HG03025 (cell line): ENCODE measurements at regions not wholly inside any gene's neighbourhood (a gene's known extent, or its start where the extent isn't known, plus 50 kb on each side); places are given as distances from the start of the nearest gene placed in this dataset.
"Not testable (repeated sequence)": the region's sequence is repeated elsewhere in the genome, so short reads cannot be mapped to it uniquely, and the experiment has no call there.

Source experiments
- ATAC-seq: cut with Tn5 transposase; IDR thresholded peaks from one replicate; pipeline ENCODE4 v1.9.1; 2021; ENCODE audit warnings: mild to moderate bottlenecking, moderate library complexity; ENCODE audit not compliant: unreplicated experiment, low FRiP score

DNA sequence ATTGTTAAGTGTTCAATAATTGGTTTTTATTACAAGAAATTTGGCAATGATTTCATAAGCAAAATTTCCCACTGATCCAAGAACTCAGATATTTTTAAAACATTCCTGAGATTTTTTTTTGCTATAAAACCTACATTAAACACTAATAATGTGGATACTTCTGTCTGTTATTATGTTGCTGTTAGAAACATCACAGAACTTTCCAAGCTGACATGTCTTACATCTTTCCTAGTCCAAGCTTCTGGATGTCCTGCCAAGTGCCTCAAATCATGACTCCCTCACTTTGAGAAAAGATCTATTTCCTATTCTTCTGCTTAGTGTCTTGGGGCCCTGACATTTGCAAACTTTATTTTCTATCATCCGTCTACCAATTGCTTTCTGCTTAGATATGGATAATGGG lies 110.8 kb downstream of the RFPL4B start:
- no peak for ATAC-seq

GRCh38 chr6:112459758-112460304 lies 112.7 kb downstream of the RFPL4B start:
- no peak for ATAC-seq

DNA sequence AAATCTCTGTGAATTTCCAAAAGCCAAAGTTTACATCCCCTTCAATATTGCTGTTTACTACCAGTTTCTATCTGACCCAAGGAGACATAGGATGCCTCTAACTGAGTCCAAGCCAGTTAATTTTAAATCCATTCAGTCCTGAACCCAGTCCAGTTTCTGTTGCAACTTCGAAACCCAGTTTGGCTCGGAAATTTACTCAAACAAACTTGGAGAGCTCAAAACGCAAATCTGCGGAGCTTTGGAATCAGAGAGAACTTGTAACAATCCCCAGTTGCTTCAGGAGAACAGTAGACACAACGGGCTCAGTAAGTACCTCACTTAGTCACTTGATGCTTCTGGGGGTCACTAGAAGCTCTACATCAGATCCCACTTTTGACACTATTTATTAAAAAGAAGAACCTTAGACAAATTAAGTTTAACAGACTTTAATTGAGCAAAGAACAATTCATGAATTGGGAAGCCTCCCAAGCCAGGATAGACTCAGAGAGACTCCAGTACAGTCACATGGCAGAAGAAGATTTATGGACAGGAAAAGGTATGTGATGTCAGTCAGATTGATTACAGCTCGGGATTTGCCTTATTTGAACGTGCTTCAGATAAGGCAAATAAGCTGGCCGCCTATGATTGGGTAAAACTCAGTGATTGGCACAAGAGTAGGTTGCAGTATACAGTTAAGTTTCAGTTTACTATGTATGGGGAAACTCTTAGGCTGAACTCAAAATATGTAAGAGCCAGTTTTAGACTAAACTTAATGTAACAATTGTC lies 118.0 kb downstream of the RFPL4B start:
- ATAC-seq: no peak

DNA sequence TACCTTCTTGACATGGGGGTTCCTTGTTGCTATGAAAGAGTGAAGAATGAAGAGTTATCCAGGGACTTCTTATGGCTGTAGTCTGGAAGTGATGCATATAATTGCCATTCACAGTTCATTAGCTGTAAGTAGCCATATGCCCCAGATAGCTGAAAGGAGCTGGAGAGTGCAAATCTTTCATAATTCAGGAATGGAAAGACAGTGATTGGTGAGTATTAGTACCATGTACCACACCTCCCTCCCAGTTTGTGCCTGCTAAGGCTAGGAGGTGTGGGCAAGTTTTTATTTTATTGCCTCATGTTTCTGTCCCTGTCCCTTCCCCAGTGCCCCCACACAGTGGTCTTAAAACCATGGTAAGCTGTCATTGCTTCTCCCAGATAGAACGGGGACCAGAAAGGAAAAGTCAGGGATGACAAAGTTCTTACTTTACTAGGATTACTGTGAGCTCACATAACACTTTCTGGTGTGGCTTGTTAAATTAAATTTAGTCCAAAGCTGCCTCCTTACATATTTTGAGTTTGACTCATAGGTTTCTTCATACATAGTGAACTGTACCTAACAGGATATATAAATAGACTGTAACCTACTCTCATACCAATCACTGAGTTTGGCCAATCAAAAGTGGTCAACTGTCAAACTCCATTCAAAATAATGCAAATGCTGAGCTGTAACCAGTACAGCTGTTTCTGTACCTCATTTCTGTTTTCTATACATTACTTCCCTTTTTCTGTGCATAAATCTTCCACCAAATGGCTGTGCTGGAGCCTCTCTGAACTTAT lies 119.4 kb downstream of the RFPL4B start:
- peak; percentile 93 for ATAC-seq

DNA sequence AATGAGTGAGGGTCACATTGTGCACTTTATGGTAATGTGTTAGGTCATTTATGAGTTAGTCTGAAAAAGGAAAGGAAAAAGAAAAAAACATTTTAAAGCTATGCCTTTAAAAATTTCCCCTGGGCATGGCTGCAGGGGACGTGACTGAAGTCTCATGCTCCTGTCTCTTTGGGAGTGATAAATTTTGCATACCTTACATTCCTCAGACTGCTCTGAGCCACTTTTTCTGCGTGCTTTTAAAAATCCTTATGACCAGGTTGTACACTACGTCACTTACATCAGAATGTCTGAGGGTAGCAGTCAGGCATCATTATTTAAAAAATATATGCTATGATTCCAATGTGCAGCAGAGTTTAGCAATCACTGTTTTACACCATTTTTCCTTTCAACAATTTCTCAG lies 121.2 kb downstream of the RFPL4B start:
- ATAC-seq: no peak

DNA sequence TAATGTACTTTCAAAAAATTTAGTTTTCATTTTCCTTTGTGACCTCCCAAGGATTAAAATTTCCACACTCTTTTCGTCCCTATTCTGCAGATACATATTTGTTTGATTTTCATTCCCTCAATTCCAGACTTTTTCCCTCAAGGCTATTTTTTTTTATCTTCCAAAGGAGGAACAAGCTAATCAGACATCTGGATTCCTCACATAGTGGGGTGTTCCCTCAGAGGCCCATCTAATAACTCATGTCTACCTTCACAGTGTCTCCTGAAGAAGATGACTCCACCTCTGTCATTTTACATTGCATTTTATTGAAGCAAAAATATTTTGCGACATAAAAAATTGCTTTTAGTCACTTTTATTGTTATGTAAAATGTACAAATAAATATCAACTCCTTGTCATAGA lies 122.2 kb downstream of the RFPL4B start:
- no peak for ATAC-seq

GRCh38 chr6:112470376-112470775 lies 123.2 kb downstream of the RFPL4B start:
- ATAC-seq: no peak

GRCh38 chr6:112470950-112471349 lies 123.8 kb downstream of the RFPL4B start:
- ATAC-seq: no peak

DNA sequence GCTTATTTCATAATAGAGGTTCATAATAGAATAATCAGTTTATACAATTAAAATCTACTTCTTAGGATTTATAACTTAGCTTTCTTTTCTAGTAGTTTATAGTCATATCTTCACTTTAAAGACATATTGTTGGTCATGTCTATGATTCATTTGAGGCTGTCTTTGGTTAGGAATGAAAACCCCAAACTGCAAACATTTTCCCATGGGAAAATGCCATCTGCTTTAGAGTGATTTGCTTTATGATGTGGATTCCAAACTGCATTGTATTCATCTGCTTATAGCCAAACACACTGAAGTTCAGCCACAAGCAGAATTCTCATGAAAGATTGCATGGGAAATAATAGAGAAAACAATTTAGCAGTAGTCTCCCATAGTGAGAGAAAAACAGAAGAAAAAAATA lies 128.0 kb downstream of the RFPL4B start:
- ATAC-seq: no peak

DNA sequence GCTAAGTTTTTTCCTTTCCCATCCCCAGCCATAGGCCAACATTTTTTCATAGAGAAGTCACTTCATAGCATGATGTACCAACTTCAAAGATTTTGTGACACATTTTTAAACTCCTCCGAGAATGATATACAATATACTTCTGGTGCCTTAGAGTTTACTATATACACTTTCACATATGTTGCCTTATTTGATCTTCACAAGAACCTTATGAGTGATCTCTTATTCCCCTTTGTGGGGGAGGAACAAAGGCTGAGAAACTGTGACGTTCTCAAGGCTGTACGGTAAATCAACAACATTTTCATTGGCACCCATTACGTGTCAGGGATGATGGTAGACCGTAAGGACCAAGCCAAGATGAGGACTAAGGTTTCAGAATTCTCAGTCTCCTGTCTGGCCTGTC lies 130.0 kb downstream of the RFPL4B start:
- ATAC-seq: no peak

DNA sequence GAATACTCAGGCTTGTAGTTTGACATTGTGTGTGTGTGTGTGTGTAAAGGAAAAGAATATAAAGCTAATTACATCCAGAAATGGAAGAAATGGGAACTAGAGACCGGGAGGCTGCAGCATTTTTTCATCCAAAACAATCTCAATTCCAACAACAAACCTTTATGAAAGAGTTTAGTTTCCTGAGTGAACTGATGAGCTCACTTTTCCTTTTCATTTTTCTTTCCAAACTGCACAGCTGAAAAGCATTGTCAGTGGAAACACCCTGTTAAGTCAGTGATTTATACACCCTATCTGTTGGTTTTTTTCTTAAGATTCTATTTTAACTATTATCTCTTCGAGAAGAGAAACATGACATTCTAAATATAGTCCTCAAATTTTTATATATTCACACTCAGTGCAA lies 130.9 kb downstream of the RFPL4B start:
- ATAC-seq: no peak

DNA sequence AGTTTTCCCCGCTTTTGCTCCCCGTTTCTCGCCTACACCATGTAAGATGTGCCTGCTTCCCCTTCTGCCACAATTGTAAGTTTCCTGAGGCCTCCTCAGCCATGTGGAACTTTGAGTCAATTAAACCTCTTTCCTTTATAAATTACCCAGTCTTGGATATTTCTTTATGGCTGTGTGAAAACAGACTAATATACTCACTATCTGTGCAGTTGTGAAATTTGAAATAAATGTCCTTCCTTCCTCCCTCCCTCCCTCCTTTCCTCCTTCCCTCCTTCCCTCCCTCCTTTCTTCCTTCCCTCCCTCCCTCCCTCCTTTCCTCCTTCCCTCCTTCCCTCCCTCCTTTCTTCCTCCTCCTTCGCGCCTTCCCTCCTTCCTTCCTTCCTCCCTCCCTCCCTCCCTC lies 132.8 kb downstream of the RFPL4B start:
- not testable (repeated sequence) for ATAC-seq

DNA sequence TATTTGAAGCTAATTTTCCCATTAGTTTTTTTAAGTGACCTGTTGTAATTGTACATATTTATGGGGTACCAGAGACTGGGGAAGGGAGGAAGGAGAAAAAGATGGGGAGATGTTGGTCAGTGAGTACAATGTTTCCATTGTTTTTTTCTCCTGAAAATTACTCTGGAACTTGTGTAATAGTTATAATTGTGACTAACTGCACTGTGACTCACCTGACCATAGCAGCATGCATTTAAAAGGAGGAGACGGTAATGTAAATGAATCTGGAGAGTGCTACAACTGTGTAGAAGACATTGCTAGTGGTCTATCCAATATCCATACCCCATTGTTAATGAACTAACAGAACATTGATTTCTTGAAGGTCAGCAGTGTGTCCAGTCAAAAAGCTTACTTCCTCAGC lies 133.4 kb downstream of the RFPL4B start:
- no peak for ATAC-seq

- no peak for ATAC-seq
These were observed 134.1 kb downstream of the RFPL4B start for GRCh38 chr6:112481211-112481610.

DNA sequence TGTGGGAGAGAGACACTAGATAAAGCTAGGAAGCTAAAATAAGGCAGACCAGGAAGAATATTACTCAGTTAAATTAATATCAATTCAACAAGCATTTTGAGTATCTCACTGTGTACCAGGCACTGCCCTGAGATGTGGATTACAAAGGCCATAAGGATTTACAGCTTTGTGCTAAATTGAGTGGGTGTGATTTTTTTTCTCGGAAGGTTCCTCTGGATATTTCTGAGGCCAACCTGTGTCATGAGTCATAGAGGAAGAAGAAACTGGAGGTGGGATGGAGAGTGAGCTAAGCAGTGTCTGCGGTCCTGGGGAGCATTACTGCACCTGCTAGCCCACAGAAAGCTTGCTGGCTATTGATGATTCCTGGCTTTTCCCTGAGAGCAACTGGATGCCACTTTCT lies 135.2 kb downstream of the RFPL4B start:
- no peak for ATAC-seq

GRCh38 chr6:112485120-112485826 lies 138.1 kb downstream of the RFPL4B start:
- no peak for ATAC-seq

- no peak for ATAC-seq
These were observed 138.7 kb downstream of the RFPL4B start for GRCh38 chr6:112485827-112486212.

GRCh38 chr6:112486454-112486853 lies 139.3 kb downstream of the RFPL4B start:
- ATAC-seq: no peak

DNA sequence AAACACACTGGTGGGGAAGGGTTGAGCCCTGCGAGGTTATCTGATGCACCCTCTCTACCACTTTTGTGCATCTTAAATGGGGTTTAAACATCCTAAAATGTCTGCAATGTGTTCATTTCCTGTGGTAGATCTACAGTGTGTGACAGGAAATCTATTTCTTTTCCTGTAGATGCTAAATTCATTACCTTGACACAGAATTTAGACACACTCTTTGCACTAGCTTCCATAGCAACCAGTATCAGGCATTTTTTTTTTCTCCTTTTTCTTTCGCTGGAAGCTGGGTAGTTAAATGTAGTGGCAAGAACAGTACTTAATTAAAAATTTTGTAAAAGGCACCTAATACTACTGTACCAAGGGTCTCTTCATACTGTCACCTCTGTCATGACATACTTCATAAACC lies 141.1 kb downstream of the RFPL4B start:
- no peak for ATAC-seq

GRCh38 chr6:112501705-112502104 lies 154.6 kb downstream of the RFPL4B start:
- ATAC-seq: no peak
